GM19372 (cell line): ENCODE measurements at regions not wholly inside any gene's neighbourhood (a gene's known extent, or its start where the extent isn't known, plus 50 kb on each side); places are given as distances from the start of the nearest gene placed in this dataset.

ENCODE experiments used
- ATAC-seq: cut with Tn5 transposase; IDR thresholded peaks from one replicate; pipeline ENCODE4 v1.9.1; 2021; ENCODE audit warnings: mild to moderate bottlenecking, low read depth, moderate library complexity; ENCODE audit not compliant: unreplicated experiment

- no peak for ATAC-seq
These were observed 457.8 kb upstream of the ZNF385D start for GRCh38 chr3:22208844-22209243.

- ATAC-seq = no peak
These were observed 458.6 kb upstream of the ZNF385D start for GRCh38 chr3:22209578-22209977.

GRCh38 chr3:22210693-22211092 lies 459.7 kb upstream of the ZNF385D start:
- no peak for ATAC-seq

- no peak for ATAC-seq
These were observed 465.6 kb upstream of the ZNF385D start for GRCh38 chr3:22216601-22217000.

- ATAC-seq = no peak
These were observed 474.2 kb upstream of the ZNF385D start for GRCh38 chr3:22225161-22225560.

- ATAC-seq = no peak
These were observed 477.7 kb upstream of the ZNF385D start for GRCh38 chr3:22228705-22229104.

GRCh38 chr3:22231061-22231460 lies 480.1 kb upstream of the ZNF385D start:
- ATAC-seq = no peak

GRCh38 chr3:22236490-22237270 lies 485.7 kb upstream of the ZNF385D start:
- no peak for ATAC-seq

GRCh38 chr3:22239011-22239410 lies 488.0 kb upstream of the ZNF385D start:
- ATAC-seq = no peak

- no peak for ATAC-seq
These were observed 490.1 kb upstream of the ZNF385D start for GRCh38 chr3:22241110-22241509.

GRCh38 chr3:22244761-22245521 lies 493.9 kb upstream of the ZNF385D start:
- ATAC-seq = no peak

GRCh38 chr3:22245811-22246583 lies 495.0 kb upstream of the ZNF385D start:
- ATAC-seq = no peak

- no peak for ATAC-seq
These were observed 498.6 kb upstream of the ZNF385D start for GRCh38 chr3:22249658-22250057.

GRCh38 chr3:22257252-22257651 lies 506.2 kb upstream of the ZNF385D start:
- no peak for ATAC-seq

GRCh38 chr3:22262386-22262785 lies 511.4 kb upstream of the ZNF385D start:
- ATAC-seq = no peak

- no peak for ATAC-seq
These were observed 512.0 kb upstream of the ZNF385D start for GRCh38 chr3:22263042-22263441.

GRCh38 chr3:22265403-22265802 lies 514.4 kb upstream of the ZNF385D start:
- ATAC-seq = no peak

- ATAC-seq = no peak
These were observed 518.8 kb upstream of the ZNF385D start for GRCh38 chr3:22269831-22270230.

- no peak for ATAC-seq
These were observed 525.3 kb upstream of the ZNF385D start for GRCh38 chr3:22276351-22276750.

GRCh38 chr3:22284559-22284958 lies 533.5 kb upstream of the ZNF385D start:
- ATAC-seq = no peak

GRCh38 chr3:22288756-22289155 lies 537.7 kb upstream of the ZNF385D start:
- no peak for ATAC-seq
